HG03575 (cell line): ENCODE measurements at regions not wholly inside any gene's neighbourhood (a gene's known extent, or its start where the extent isn't known, plus 50 kb on each side); places are given as distances from the start of the nearest gene placed in this dataset.

Experiments
- ATAC-seq: cut with Tn5 transposase; IDR thresholded peaks from one replicate; pipeline ENCODE4 v1.9.1; 2021; ENCODE audit not compliant: unreplicated experiment, insufficient number of reproducible peaks, low FRiP score; ENCODE audit errors: extremely low read depth

DNA sequence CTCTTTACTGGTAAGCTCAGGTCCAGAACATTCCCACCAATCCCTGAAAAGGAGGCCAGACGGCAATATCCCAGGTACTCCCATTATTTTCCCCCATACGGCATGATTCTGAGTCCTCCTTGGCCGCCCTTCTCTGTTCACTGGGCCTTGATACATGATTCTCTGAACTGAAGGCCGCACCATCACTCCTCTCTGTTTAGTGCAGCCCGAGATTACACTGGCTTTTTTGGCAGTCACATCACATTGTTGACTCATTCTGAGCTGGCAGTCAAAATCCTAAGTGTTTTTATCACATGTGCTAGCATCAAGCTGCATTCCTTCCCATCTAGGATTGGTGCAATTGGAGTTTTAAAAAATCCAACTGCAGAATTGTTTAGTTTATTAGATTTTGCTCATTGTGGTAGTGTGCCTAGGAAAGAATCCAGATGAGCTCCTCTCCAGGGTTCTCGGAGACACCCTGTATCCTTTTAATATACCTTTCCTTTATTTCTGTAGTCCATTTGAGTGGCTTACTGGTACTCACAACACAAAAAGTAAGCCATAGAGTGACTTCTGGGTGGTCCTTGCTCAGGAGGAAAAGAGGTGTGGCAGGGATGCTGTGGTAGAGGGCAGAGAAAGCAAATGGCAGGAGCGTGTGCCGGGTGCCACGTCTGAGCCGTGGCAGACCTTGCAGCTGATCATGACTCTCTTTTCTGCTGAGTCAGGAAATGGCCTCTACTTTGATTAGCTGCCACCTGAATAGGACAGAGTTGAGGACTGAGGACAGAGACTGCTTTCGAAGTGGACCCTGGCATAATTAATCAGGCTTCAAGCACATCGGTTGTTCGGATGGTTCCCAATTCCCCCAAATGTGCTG lies 121.1 kb upstream of the IL12B start:
- ATAC-seq: no peak

DNA sequence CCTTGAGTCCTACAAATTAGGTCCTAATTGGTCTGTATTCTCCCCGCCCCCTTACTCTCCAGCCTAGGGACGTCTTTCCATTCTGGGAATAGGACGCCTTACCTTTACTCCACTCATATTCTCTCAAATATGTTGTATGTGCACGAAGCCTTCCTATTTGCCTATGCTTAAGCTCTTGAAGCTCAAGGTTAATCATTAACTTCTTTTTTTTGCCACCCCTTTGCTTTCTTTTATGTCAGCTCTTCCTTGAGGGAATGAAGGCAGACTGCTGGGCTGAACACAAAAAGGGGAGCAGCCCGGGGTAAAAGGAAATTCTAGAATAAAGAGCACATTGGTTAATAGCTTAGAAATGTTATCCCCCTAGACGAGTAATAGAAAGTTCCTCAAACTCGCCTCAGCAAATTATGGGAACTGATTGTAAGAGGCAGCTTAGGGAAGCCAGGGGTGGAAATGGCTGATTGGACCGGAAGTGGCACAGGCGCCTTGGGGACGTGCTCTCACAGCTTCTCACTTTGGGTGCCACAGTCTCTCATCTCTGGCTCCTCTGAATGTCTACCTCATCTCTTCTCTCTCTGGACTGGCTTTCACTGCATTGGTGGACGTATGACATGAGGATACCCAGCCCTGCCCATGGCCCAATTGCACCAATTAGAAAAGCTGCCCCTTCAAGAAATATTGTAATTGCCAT lies 122.3 kb upstream of the IL12B start:
- no peak for ATAC-seq

DNA sequence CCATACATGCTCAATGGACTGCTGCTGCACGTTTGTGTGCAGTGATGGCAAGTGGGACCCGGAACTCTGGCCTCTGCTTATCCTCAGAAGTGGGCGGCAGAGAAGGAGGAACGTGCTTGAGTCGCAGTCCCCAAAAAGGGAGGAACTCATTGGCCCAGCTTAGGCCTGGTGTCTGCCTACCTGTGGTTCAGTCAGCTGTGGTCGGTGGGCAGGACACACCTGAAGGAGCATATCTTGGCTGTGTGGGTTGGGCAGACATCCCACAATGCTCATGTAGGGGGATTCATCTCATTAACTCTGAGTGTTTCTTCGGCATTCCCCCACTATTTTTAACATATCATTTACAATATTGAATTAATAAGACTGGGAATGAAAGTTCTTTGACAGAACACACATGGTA lies 122.9 kb upstream of the IL12B start:
- ATAC-seq: no peak

DNA sequence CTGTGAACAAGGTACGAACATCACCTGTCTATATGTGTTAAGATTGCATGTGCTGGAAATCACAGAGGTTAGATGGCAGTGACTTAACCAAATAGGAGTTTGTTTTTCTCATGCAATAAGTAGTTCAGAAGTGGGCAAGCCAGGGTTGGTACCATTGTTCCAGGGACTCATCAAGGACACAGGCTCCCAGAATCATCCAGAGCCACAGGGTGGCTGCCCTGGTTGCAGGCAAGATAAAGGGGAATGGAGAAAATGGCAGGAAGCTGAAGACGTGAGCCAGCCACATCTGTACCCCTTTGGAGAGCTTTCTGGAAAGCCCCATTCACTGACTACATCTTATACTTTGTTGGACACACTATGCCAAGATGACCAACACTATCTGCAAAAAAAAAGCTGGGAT lies 126.0 kb upstream of the IL12B start:
- no peak for ATAC-seq

DNA sequence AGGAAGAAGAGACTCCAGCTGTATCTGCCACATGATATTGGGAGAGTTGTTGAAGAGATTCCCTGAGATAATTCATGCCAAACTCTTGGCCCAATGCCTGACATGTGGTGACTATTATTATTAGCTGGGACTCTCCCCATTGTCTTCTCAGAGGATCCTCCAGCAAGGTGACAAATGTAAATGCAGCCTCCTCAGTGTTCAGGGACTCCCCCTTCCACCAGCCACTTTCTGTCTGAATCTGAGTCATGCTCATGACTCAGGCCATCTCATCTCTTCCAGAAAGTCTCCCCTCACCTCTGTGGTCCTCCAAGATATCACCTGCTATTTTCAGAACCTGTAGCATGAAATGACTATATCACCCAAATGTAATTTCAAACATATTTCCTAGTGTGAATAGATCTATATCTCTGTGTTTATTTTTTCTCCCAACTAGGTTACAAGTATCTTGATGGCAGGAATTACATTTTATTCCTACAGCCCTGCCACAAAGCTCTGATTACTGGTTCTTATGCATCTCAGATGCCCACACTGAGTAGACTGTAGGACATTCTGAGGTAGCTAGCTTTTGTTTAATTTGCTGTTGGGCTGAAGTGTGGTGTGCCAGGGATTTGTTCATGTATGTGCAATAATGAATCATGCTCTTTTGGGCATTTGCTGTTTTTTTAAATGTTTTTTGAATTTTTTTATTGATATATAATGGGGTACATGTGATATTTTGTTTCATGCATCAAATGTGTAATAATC lies 126.6 kb upstream of the IL12B start:
- ATAC-seq: peak; percentile 81

DNA sequence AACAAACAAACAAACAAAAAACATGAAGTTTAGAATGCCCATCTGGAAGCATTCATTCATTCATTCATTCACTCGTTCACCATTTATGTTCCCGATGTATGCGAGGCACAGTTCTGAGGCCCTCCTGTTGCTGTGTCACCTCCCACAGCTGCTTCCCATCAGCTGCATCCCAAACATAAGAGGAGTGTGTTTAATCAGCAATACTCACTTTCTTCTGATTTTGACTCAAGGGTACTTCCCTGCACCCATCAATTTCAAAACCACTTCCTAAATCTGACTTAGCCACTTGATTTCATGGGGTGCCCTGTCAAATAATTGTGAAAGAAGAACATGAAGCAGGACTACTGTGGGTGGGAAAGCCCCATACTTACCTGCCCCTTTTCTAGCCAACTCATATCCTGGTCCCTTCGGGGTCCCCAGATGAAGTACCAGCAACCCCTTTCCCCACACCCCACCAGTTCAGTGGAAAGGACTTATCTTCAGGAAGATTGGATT lies 128.0 kb upstream of the IL12B start:
- peak; percentile 19 for ATAC-seq

DNA sequence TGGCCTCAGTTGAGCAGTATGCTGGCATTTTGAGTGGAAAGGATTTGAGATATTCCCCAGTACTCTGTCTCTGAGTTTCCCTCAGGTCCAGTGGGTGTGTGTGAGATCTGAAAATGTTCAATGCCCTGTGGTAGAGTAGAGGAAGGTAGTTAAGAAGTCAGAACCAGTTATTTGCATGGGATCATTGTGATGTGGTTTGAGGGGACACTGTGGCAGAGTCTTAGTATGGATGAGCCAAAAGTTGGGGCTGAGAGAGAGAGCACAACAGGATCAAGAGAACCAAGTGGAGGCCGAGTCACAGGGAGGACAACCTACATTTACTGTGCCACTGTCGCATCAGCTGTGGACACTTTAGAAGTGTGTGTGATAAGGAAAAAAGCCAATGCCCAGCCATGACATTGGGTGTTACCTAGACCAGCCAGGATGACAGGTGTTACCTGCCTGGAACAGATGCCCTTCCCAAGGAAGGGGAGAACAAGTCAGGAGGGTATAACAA lies 128.9 kb upstream of the IL12B start:
- ATAC-seq: no peak

DNA sequence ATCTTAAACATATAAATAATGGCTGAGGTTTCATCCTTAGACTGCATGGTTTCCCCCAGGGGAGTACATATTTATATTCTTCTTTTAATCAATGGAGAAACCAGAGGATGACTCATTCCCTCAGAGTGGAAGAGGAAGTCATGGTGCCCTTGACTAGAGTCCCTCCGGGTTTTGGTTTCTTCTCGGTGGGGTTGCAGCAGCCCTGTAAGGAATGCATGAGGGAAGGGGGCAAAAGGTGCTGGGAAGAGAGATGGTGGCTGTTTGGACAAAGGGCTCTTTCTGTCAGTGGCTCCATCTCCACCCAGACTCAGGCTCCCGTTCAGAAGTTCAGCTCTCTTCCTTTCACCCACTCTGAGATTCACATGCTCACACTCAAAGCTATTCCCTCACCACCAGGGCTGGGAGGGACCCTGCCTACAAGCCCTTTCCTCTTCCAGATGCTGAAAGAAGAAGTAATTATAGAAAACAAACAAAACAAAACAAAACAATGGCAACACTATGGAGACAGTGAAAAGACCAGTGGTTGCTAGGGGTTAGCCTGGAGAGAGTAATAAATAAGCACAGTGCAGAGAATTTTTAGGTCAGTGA lies 129.8 kb upstream of the IL12B start:
- no peak for ATAC-seq

DNA sequence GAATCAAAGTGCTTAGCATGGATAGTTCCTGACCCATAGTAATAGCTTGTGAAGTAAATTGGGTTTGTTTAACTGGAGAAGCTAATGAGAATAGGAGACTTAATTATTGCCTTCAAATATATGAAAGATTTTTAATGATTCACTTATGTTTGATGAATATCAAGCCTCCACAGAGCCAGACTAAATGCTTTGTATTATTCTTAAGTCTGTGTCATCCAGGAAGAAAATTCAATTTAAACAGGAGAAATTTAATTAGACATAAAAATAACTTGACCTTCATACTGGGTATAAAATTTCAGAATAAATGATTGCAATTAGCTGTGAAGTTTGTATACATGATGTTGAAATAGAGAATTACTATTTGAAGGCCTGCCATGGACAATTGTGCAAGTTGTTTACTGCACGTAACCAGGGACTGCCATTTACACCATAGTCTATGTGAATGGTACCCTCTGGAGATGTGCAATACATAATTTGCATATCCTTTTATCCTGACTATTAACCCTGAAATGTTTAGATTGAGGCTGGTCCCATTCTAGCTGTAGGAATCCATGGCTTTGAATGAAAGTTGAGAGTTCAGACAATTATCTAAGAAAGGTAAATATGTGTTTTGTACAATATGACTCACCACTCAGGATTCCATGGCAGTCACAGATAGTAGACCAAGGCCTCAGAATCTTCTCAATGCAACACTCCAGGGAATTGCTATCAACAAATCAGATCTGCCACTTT lies 133.5 kb upstream of the IL12B start:
- ATAC-seq: no peak

DNA sequence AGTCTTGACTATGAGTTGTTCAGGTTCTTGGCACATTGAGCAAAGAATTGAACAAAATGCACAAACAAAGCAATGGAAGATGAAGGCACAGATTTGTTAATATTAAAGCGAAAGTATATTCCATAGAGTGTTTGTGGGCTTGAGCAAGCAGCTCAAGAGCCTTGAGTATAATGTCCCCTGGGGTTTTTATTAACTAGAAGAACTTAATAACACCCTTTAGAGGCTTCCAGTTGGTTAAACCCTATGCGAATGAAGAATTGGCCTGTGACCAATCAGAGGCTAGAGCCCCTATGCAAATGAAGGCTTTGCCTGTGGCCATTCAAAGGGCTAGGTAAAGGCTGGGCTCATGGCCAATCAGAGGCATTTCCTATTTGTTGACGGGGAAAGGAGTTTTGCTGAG lies 135.3 kb upstream of the IL12B start:
- ATAC-seq: no peak

DNA sequence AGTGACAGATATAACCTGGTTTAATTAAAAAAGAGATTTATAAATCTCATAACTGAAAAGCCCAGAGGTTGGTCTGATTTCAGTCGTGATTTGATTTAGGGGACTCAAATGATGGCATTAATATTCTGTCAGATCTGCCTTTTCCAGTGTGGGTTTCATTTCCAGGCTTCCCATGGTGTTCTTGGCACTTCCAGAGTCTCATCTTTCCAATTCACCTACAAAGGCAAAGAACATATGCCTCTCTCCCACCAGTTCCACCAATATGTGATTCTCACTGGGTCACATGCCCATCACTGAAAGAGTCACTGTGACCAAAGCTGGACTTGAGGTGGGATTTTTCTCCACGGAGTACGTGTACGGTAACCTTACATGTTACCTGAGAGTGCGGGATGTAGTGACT lies 137.4 kb upstream of the IL12B start:
- no peak for ATAC-seq

DNA sequence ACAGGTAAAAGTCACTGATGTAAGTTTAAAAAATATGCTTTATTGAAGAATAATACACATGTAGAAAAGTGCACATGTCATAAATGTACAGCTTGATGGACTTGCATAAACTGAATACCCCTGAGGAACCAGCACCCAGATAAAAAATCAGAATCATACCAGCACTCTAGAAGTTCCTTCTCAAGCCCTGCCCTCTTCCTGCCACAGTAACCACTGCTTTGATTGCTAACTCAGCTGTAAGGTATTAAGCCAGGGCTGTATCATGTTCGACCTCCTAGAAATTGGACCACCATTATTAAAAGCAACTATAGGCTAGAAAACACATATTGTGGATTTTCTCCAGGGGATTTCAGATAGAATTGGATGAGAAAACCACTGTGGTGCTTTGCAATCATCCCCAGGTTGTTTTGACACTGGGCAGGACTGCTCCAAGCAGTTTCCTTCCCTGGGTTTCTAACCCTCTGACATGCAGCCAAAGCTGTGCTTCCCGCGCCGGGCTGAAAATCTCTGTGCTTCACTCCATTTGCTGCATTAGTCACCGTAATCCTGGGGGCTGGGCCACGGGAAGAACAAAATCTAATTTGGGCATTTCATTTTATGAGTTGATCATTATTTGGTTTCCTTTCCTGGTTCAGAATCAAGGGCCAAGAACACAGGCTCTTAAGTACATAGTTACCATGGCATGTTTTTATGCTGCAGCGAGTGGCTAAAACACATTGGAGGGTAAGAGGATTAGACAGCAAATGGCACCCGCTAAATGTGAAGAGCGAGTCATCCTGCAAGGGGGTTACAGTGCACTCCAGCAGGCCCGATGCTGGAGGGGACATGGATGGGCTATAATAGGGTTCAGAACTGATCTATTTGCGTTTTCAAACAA lies 139.4 kb upstream of the IL12B start:
- ATAC-seq: no peak

DNA sequence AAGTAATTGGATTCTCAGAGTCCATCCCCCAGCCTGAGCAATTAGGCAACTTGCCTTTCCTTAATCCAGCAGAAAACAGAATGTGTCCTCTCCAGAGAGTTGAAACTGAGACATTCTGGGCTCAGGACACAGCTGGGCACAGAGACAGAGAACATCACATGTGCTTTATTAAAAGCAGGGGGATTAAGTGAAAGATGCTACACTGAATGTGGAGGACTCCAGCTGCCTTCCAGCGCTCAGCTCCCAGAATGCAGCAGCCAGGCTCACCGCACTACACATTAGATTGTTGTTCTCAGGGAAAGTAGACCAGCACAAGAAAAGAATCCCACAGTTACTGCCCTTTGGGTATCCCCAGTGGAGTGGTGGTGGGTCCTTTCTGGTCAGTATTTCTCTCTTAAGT lies 141.6 kb upstream of the IL12B start:
- no peak for ATAC-seq

DNA sequence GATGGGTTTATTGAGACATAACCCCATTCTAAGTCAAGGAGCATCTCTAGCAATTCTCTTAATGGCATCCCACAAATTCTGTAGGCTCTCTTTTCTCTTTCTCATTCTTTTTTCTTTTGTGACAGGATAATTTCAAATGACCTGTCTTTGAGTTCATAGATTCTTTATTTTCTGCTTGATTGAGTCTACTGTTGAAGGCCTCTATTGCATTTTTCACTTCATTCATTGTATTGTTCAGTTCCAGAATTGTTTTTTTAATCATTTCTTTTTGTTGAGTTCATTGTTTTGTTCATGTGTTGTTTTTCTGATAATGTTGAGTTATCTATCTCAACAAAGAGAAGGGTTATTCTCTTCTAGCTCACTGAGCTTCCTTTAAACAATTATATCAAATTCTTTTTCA lies 144.7 kb upstream of the IL12B start:
- ATAC-seq: no peak

DNA sequence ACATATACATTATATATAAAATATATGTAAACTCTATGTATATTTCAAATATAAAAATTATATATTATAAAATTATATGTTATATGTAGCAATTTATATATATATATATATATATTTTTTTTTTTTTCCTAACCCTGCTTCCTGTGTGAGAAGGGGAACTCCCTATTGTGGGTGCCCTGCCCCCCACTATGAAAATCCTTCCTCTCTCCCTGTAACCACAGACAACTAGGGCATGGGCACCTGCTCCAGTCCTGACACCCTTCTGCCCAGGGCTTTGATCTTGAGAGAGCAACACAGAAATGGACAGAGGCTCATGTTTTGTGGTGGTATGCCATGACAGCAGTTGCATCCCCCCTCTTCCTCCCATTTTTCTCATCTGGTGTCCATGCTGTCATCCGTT lies 148.7 kb upstream of the IL12B start:
- no peak for ATAC-seq

DNA sequence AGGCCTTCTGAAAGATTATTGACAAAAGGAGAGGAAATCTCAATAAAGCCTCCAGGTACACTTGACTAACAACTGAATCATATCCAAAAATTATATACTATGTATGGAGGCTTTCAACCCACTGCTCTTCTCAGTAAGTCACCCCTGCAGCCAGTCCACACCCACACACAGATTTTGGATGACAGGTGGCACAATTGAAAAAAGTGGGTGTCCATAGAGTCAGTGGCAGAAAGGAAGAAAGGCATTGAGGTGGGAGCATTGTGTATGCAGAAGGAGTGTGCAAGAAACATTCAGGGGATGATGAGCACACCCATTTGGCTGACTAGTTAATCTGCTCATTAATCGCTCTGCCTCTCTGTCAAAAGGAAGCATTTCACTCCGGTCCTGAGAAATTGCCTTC lies 150.6 kb upstream of the IL12B start:
- no peak for ATAC-seq

DNA sequence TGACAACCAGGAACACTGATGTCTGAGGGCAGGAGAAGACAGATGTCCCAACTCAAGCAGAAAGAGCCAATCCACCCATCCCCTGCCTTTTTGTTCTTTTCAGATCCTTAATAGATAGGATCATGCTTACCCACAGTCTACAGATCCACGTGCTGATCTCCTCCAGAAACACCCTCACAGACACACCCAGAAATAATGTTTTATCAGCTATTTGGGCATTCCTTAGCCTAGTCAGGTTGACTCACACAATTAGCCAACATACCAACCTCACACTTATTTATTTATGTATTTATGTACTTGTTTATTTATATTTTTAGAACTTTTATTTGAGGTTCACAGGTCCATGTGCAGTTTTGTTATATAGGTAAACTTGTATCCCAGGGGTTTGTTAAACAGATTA lies 151.5 kb upstream of the IL12B start:
- ATAC-seq: no peak

DNA sequence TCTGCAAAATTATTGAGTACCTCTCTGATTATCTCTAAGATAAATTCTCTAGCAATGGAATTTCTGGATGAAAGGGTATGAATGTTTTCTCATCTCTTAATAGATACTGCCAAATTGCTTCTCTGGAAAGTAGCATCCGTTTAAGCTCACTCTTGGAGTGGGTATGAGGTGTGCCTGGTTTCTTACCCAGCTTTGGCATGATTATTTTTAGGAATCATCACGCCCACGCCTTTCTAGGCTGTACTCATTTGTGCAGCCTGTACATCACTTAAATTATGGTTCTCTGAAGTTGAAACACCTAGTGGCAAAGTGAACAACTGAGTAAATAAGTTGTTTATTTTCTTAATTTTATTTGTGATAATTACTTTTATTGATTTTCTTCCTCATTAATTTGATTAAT lies 156.5 kb upstream of the IL12B start:
- no peak for ATAC-seq
